MV-4-11 (cell line): ENCODE measurements at regions not wholly inside any gene's neighbourhood (a gene's known extent, or its start where the extent isn't known, plus 50 kb on each side); places are given as distances from the start of the nearest gene placed in this dataset.
"Not testable (repeated sequence)": the region's sequence is repeated elsewhere in the genome, so short reads cannot be mapped to it uniquely, and the experiment has no call there.

Experiments
- DNase-seq: peaks from one replicate; lab custom pipeline; 2025; lab: John Stamatoyannopoulos, UW

DNA sequence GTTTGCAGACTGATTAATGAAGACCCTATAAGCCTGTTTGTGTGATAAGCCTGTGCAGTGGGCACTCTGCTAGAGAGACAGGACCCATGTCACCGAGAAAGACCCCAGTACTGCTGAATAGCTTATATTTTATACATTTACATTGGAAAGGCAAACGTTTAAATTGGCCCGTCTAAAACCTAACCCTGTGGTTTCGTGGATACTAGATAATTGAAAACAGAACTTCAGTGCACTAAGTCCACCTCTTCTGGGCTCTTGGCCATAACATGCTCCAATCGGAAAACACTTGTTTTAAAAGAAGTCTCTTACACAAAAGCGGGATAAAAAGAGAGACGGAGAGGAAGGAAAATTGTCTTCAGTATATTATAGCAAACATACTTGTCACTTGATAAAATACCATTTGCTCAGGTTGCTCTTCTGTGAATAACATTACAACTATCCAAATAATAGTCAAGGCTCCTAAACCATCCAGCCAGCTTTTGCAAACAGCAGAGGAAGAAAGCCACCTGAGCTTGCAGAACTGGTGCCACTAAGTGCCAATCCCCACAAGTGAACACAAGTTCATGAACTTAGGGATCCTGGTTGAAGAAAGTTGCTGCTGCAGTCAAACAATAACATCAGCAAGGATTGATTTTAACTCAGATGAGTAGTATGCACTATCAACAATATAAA, 218.4 kb upstream of the FN1 start:
- no peak for DNase-seq

DNA sequence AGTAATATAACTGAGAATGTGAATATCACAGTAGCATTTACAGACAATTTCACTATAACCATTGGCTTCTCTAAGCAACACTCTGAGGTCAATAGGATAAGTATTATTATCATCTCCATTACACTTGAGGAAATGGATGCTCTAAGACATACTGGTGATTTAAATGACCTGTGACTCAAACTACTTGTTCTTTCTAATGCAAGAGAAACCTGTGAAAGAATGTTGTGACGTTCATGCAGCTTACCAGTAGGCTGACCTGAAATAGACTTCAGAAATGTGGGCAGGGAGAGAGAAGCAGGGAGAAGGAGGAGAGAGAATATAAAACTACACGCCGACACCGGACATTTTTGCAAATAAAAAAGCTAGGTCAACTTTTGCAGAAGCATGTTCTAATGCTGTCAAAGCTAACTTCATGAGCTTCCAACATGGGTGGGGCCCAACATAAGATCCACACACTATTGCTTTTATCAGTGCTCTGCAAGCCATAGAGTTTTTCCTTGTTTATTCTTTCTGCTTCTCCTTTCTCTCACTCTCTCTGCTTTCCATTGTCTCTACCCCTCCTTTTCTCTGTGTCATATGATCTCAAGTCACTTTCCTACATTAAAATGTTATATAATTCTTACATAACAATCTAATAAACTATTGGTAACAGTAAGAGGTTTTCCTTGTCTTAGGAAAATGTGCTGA, 217.6 kb upstream of the FN1 start:
- no peak for DNase-seq

DNA sequence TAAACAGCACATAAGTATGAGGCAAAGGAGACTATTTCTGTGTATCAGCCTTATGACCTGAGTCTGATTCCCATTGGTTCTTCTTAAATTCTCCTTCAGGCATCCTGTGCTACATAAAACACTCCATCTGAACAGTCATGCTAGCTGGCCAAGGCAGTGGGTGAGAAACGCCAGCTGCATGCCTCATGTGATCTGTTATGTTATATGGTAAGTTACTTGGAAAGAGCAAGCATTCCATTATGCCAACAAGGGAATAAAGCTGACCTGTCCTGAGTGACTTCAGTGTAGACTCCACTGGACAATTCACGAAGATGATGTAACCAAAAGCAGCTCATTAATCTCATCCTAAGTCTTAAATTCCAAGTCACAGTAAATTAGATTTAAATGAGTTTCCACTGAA, 216.5 kb upstream of the FN1 start:
- no peak for DNase-seq

DNA sequence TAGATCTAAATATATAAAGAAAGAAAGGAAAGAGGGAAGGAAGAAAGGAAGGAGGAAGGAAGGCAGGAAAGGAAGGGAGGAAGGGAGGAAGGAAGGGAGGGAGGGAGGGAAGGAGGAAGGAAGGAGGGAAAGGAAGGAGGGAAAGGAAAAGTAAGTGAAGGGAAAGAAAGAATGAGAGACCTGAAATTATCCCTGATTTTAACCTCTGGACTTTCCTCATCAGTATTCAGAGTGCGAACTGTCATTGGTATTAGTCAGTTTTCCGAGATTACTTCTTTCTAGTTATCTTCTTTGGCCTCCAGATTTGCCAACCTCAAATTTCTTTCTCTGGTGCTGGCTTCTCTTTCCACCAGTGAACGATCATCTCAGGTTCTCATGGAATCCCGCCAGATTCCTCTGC, 215.5 kb upstream of the FN1 start:
- DNase-seq, result no peak

DNA sequence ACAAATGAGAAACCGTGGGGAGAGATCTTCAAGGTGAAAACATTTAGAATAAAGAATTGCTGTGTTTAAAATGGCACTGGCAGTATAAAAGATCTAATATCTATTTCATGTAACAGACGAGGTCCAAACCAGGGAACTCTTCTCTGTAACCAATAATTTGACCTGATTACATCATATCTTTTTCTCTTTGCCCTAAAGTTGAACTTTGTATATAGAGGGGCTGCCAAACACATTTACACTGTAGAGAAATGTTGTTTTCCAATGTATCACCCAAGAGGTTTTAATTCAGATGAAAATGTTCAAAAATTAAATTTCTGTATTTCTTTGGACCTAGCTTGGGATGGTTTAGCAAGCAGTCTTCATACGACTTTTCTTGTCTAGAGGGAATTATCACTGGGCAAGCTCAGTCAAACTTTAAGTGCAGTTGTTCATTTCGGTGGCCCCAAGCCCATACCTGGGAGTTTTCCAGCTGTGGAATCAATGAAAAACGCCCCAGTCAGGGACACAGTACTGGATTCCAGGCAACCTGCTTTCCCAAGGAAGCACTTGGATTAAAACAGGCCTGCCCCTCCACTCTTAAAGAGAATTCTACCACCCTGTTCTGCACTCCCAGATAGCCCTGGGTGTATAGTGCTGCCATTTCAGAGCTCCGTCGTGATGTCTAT, 208.5 kb upstream of the FN1 start:
- no peak for DNase-seq

DNA sequence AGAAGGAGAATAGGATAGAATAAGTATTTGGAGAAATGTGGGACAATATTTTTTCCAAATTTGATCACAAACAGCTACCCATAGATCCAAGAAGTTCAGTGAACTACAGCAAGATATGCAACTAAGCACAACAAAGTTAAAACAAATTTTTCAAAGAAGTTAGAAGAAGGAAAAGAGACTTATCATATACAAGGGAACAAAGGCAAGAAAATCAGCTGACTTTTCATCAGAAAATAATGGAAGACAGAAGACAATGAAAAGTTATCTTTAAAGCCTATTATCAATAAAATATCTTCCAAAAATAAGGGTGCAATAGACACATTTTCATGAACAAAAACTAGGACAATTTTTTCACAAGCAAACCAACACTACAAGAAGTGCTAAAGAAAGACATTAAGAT, 202.8 kb upstream of the FN1 start:
- no peak for DNase-seq

DNA sequence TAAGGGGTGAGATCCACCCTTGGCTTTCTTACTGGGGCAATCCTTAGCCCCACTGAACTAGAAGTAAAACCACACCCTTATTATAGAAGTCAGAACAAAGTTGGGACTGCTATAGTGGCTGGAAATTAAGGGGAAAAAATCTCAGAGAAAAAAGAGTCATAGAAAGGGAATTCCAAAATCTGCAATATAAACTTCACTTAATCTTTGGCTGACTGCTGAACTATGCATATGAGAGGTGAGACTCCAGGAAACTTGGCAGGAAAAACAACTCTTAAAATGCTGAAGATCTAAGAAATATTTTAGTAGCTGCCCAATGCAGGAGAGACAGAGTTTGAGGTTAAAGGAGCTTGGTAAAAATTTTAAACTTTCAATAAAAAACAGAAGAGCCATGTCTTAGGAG, 201.8 kb upstream of the FN1 start:
- DNase-seq, result no peak

DNA sequence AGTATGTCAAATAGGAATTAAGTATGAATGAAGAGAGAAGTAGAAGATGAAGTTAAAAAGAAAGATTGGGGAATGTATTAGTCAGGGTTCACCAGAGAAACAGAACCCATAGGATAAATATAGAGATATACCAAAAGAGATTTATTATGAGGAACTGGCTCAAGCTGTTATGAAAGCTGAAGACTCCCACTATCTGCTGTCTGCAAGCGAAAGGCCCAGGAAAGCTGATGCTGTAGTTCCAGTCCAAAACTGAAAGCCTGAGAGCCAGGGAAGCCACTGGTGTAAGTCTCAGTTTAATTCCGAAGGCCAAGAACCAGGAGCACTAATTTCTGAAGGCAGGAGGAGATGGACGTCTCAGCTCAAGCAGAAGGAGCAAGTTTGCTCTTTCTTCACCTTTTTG, 200.9 kb upstream of the FN1 start:
- DNase-seq, result peak; percentile 91

DNA sequence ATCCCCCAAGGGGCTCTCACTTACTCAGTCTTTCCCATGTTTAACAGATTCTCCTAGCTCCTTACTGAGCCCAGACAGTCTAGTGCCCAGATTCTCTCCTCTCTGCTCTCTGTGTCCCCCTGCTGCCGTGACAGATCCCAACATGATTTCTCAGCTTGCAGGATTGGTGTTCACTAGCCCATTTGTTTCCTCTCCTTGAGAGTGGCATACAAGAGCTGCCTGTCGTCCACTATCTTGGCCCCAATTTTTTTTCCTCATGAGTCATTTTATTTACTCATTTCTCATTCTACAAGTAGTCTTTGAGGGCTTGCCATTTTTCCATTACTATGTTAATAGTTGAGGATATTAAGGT, 199.9 kb upstream of the FN1 start:
- DNase-seq, result no peak

DNA sequence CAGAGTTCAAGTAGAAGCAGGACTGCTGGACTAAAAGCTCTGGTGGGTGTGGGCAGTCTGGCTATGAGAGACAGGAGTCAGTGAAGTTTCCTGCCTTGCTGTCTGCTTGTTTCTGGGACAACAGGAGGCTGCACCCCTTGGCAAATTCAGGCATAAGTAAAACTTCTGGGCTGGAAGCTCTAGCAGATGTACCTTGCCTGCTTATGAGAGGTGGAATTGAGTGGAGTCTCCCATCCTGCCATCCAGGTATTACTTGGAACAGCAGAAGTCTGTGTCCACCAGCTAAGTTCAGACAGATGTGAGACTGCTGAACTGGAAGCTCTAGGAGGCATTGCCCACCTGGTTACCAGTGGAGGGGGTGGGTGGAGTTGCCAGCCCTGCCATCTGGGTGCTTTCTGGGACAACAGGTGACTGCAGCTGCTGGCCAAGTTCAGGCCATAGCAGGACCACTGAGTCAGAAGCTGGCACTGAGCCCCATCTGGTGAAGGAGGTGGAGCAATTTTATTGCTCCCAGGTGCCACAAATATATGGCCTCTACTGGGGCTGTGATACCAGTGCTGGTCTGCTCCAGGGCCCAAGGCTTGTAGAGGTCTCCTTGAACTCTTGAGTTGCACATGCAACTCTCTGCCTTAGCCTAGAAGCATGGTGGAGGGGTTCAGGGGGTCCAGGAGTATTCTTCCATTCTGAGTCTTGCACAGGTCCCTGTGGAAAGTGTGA, 199.4 kb upstream of the FN1 start:
- DNase-seq, result no peak

DNA sequence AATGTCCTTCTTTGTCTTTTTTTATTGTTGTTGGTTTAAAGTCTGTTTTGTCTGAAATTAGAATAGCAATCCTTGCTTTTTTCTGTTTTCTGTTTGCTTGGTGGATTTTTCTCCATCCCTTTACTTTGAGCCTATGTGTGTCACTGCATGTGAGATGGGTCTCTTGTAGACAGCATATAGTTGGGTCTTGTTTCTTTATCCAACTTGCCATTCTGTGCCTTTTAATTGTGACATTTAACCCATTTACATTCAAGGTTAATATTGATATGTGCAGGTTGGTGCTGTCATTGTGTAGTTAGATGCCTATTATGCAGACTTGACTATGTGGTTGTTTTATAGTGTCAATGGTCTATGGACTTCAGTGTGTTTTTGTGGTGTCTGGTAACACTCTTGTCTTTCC, 197.5 kb upstream of the FN1 start:
- no peak for DNase-seq

DNA sequence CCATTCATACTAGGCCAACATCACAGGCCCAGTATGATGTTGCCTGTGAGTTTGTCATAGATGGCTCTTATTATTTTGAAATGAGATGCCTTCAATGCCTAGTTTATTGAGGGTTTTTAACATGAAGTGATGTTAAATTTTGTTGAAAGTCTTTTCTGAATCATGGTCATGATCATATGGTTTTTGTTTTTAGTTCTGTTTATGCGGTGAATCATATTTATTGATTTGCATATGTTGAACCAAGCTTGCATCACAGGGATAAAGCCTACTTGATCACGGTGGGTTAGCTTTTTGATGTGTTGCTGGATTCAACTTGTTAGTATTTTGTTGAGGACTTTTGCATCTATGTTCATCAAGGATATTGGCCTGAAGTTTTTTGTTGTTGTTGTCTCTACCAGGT, 195.8 kb upstream of the FN1 start:
- DNase-seq, result no peak

DNA sequence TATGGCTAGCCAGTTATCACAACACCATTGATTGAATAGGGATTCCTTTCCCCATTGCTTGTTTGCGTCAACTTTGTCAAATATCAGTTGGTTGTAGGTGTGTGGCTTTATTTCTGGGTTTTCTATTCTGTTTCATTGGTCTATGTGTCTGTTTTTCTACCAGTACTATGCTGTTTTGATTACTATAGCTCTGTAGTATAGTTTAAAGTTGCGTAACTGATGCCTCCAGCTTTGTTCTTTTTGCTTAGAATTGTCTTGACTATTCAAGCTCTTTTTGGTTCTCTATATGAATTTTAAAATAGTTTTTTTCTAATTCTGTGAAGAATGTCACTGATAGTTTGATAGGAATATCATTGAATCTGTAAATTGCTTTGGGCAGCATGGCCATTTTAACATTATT, 194.9 kb upstream of the FN1 start:
- not testable (repeated sequence) for DNase-seq

DNA sequence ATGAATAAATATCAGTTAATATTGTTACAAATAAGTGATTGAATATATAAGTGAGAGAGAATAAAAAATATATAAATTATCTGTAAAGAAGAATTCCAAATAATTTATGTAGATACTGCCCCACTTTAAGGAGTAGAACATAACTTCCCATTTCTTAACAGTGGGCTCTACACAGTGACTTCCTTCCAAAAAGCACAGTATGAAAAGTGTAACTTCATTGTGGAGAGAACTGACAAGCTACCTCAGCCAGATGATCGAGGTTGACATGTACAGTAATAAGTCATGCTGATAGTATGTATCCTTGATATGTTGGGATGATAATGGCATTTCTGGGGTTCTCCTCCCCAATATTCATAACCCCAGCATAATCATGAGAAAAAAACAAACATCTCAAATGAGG, 191.9 kb upstream of the FN1 start:
- no peak for DNase-seq

DNA sequence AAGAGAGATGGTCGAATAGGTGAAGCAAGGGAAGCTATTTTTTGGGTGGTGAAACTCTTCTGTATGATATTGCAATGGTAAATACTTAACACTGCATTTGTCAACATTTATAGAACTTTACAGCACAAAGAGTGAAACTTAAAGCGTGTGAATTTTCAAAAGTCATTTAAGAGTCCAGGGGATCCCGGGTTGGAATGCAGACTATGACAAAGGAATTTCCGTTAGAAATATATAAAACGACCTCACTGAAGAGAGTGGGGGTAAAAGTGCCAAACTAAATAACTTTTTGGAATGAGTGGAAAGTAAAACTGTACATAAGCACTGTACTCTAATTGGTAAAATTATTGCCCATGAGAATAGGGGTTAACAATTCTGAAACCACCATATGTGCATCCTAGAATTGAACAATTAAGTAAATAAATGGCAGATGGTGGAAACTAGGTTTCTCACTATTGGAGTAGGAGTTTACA, 191.0 kb upstream of the FN1 start:
- no peak for DNase-seq

DNA sequence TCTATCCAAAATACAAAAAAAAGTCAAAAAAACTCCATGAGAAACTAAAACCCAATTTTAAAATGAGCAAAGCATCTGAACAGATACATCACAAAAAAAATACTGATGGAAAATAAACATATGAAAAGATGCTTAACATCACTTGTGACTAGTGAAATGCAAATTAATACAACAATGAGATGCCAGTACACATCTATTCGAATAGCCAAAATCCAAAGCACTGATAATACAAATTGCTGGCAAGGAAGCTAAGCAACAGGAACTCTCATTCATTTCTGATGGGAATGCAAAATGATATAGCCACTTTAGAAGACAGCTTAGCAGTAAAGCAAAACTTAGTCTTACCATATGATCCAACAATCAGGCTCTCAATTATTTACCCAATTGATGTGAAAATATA, 190.2 kb upstream of the FN1 start:
- no peak for DNase-seq

DNA sequence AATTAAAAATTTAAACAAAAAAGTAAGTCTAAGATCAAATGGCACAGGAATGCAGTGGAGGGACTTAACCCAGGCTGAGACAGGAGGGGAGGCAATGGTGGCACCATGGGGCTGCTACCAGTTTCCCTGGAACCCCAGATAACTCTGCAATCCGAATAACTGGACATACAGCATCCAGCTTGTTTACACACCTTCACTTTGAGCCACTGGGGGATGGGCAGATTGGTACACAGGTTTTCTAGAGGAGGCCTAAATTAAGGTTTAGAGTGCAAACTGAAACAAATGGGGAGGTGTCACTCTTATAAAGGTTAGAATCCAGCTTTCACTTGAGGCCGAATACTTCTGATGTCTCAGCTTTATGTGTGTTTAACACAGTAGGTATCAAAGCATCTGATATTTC, 189.3 kb upstream of the FN1 start:
- DNase-seq, result no peak

DNA sequence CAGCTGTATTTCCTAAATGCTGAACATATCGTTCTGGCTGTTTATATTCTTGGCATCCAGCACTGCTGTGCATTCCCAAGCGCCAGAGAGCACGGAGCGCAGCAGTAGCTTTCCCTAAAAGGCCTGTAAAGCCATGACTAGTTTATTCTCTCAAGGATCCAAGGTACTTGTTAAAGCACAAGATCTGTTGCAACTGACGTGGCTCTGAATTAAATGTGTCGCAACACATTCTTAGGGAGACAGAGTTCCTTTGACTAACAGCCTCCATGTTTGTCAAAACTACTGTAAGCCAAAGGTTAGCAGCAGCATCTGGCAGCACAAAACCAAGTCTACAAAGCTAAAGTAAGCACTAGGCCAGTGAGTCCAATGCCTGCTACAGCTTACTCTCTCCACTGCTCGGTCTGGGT, 188.6 kb upstream of the FN1 start:
- DNase-seq, result peak; percentile 79

DNA sequence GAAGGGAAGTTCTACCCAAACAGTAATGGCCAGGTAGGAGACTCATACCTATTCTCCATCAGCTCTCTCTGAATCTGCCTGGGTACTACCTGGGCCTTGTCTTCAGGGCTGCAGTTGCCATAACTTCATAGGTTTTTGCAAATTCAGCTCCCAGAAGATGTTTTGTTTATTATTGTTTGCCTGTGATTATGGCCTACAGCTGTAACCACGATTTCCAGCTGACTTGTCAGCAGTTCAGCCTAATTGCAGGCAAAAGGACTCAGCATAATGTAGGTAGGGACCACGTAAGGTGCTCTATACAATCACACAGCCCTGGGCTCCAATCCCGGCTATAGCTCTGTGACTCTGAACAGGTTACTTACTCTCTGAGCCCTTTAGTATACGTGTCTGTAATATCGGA, 187.0 kb upstream of the FN1 start:
- no peak for DNase-seq

DNA sequence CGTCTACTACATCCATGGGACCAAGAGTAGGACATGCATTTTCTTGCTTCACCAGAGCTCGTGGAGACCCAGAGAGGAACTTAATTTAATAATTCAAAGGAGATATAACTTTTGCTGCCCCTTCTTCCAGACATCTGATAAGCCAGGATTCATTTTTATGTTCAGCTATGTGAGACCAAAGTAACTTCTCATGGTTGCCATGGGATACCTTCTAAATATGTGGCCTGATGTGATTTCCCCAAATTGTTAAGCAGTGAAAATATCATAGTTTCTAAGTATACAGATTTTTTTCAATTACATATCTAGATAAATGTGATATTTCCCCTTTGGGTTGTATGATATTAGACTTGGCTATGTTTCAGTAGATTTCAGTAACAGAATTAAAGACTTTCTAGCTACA, 185.5 kb upstream of the FN1 start:
- no peak for DNase-seq

DNA sequence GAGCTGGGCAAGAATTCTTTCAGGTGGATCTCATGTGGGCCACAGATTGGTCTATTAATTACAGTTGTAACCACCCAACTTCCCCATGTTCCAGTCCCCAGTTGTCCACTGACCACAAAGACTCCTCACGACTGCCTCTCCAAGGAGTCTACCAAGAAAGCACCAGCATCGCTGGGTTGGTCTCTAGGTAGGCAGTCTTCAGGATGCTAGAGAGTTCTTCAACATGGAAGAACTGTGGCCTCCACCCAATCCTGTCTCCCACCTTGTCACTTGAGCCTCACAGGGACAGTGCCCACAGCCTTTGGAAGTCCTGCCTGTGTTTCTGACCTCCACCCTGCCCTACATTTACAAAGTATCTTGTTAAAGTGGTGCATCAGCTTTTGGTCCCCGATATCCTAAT, 184.7 kb upstream of the FN1 start:
- DNase-seq, result peak; percentile 36

DNA sequence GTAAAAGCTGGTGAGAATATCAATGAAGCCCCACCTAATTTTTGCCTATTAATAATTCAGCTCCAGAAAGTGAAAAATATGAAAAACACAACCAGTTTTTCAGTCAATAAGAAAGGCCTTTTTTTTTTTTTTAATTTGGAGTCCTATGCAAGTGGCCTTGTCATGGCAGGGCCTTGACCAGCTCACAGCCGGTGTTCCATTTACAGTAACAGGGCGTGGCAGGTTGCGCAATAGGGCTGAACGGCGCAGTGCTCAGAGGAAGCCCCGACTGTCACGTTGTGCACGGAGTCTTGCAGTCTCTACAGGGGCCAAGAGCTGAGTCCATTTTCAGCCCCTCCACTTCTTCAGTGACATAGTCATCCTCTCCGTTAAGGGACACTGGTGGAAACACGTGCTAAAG, 184.1 kb upstream of the FN1 start:
- DNase-seq, result peak; percentile 86
